ENCODE measurements at regions not wholly inside any gene's neighbourhood (a gene's known extent, or its start where the extent isn't known, plus 50 kb on each side); places are given as distances from the start of the nearest gene placed in this dataset.
"Not testable (repeated sequence)": the region's sequence is repeated elsewhere in the genome, so short reads cannot be mapped to it uniquely, and the experiment has no call there.

DNA sequence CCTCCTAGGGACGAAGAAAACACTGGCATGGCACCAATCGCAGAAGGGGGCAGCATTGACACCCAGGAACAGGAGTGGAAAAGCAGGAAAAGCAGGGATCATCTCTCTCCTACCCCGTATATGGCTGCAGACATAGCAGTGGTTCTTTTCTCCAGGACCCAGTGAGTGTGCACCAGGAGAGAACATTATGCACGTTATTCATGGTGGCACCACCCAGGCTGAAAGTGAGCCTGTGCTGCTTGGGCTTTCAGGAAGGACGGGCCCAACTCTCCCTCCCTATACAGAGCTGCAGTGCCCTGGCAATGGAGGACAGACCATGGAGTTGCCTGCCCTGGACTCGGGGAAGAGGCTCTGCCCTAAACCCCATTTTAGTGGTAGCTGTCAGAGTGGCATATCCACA is 69.0 kb upstream of the FCGR1A start:
- TF ChIP-seq CTCF, POLR2A (IDR thresholded peaks at IDR 0.05): not testable (repeated sequence)

Measured in adrenal gland (tissue), 5 donors.